PC-3 (cell line): ENCODE measurements at regions not wholly inside any gene's neighbourhood (a gene's known extent, or its start where the extent isn't known, plus 50 kb on each side); places are given as distances from the start of the nearest gene placed in this dataset.

ENCODE experiments used
- CTCF ChIP-seq: fragments of 300-600 bp; sonication (generic); conservative IDR thresholded peaks from 2 replicates; pipeline ENCODE4 v1.5.1; 2017; ENCODE audit warnings: antibody characterized with exemption, low read depth, mild to moderate bottlenecking, low read length
- EZH2phosphoT487 ChIP-seq: fragments of 300-600 bp; sonication (generic); IDR thresholded peaks from 2 replicates; pipeline ENCODE4 v1.6.1; 2018; ENCODE audit warnings: mild to moderate bottlenecking, antibody characterized with exemption, low read length, borderline replicate concordance

GRCh38 chr14:81637639-81638038, 104.0 kb upstream of the SEL1L start:
- no peak for TF ChIP-seq CTCF
- TF ChIP-seq EZH2phosphoT487, result no peak
